ENCODE measurements at regions not wholly inside any gene's neighbourhood (a gene's known extent, or its start where the extent isn't known, plus 50 kb on each side); places are given as distances from the start of the nearest gene placed in this dataset.
"Not testable (repeated sequence)": the region's sequence is repeated elsewhere in the genome, so short reads cannot be mapped to it uniquely, and the experiment has no call there.

GRCh38 chr6:134791243-134791843 lies 158.6 kb downstream of the ALDH8A1 start:
- TF ChIP-seq CTCF (conservative IDR thresholded peaks at IDR 0.05); EZH2 (IDR thresholded peaks at IDR 0.05; ENCODE audit: low read depth): not testable (repeated sequence)
